GM12892 (cell line): ENCODE measurements at regions not wholly inside any gene's neighbourhood (a gene's known extent, or its start where the extent isn't known, plus 50 kb on each side); places are given as distances from the start of the nearest gene placed in this dataset.

Experiments
- POLR2A ChIP-seq: IDR thresholded peaks from 2 replicates; pipeline ENCODE4 v1.6.1; 2011; ENCODE audit warnings: low read depth, low read length, control low read depth
- TAF1 ChIP-seq: IDR thresholded peaks from 2 replicates; pipeline ENCODE4 v1.6.1; 2011; ENCODE audit warnings: low read depth, mild to moderate bottlenecking, control low read depth, low read length, borderline replicate concordance

DNA sequence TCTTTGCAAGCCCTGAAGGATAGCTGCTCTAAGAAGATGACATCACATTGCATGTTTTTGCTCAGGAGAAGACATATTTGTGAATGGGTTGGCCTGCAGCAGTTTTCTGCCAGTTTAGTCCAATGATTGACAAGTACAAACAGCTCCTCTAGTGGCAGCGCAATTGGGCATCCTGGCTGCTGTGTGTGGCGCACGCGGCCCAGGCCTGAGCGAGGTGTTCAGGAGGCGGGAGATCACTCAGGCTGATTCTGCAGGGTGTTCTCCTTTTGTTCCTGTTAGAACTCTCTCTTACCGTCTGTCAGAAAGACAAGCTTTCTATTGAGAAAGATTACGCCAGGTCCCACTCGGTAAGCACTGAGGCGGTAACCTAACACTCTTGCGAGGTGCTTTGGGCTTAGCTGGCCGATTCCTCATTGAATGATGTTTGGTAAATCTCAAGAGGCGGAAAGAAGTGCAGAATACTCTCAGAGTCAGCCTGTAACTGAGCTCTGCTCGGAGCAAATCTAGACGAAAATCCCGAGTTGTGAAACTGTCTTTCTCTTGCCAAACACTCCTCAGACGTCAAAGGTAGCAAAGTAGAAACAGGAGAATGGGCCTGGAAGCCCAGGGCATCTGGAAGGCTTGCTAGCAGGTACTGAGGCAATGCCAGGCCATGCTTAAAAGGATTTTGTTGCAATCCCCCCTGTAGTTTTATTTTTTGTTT lies 219.2 kb upstream of the BMPER start:
- TF ChIP-seq POLR2A (no peak), TAF1 (no peak)
